ENCODE measurements at regions not wholly inside any gene's neighbourhood (a gene's known extent, or its start where the extent isn't known, plus 50 kb on each side); places are given as distances from the start of the nearest gene placed in this dataset.
A peak's percentile ranks its signal among the peaks of the same experiment; 100 is the strongest.

- no peak for TF ChIP-seq PRDM4 (tag by site-specific recombination; IDR thresholded peaks at IDR 0.05)
- TF ChIP-seq GFI1B (tag by site-specific recombination; IDR thresholded peaks at IDR 0.05) = no peak
- TF ChIP-seq ZSCAN18 (tag by site-specific recombination; IDR thresholded peaks at IDR 0.05) = no peak
- TF ChIP-seq INSM2 (tag by site-specific recombination; IDR thresholded peaks at IDR 0.05) = no peak
- peak; percentile 74; the same call in 1 of the 2 replicates for TF ChIP-seq ZSCAN30 (tag by site-specific recombination; IDR thresholded peaks at IDR 0.05)
- no peak for TF ChIP-seq ZBTB11 (tag by site-specific recombination; conservative IDR thresholded peaks at IDR 0.05; ENCODE audit: low read depth)
- TF ChIP-seq ZBTB21 (tag by site-specific recombination; IDR thresholded peaks at IDR 0.05) = no peak
- no peak for TF ChIP-seq YY1 (tag by site-specific recombination; IDR thresholded peaks at IDR 0.05)
- TF ChIP-seq ZNF18 (tag by site-specific recombination; IDR thresholded peaks at IDR 0.05) = no peak
- no peak for TF ChIP-seq PRDM2 (tag by site-specific recombination; IDR thresholded peaks at IDR 0.05; ENCODE audit: borderline replicate concordance)
- TF ChIP-seq ZNF335 (tag by site-specific recombination; conservative IDR thresholded peaks at IDR 0.05) = peak; percentile 49
- TF ChIP-seq ZNF24 (tag by site-specific recombination; IDR thresholded peaks at IDR 0.05) = no peak
- TF ChIP-seq ZIC2 (tag by site-specific recombination; IDR thresholded peaks at IDR 0.05) = no peak
- TF ChIP-seq EGR2 (tag by site-specific recombination; IDR thresholded peaks at IDR 0.05; ENCODE audit: low read depth) = no peak
- no peak for TF ChIP-seq ZNF561 (tag by site-specific recombination; IDR thresholded peaks at IDR 0.05; ENCODE audit: borderline replicate concordance)
- no peak for TF ChIP-seq ZNF658 (tag by site-specific recombination; IDR thresholded peaks at IDR 0.05)
- no peak for TF ChIP-seq TSHZ1 (tag by site-specific recombination; IDR thresholded peaks at IDR 0.05; ENCODE audit: borderline replicate concordance)
Measured at GRCh38 chr9:13915591-13916301, 398.2 kb downstream of the NFIB start (continued).

Data from HEK293 (cell line).